ENCODE measurements at regions not wholly inside any gene's neighbourhood (a gene's known extent, or its start where the extent isn't known, plus 50 kb on each side); places are given as distances from the start of the nearest gene placed in this dataset.

- DNase-seq (ENCODE audit: low read depth) = no peak
Observed at GRCh38 chr14:101215927-101216326, 312.4 kb upstream of the RTL1 start.

- no peak for DNase-seq (ENCODE audit: low read depth)
Observed at GRCh38 chr14:101216366-101217079, 313.0 kb upstream of the RTL1 start.

- no peak for DNase-seq (ENCODE audit: low read depth)
Observed at GRCh38 chr14:101217080-101217463, 313.6 kb upstream of the RTL1 start.

GRCh38 chr14:101217616-101218371 is 314.3 kb upstream of the RTL1 start:
- DNase-seq (ENCODE audit: low read depth) = no peak

- no peak for DNase-seq (ENCODE audit: low read depth)
Observed at GRCh38 chr14:101219896-101220703, 316.6 kb upstream of the RTL1 start.

GRCh38 chr14:101220921-101221510 is 317.5 kb upstream of the RTL1 start:
- no peak for DNase-seq (ENCODE audit: low read depth)

GRCh38 chr14:101221549-101222160 is 318.1 kb upstream of the RTL1 start:
- no peak for DNase-seq (ENCODE audit: low read depth)

GRCh38 chr14:101222362-101223070 is 319.0 kb upstream of the RTL1 start:
- no peak for DNase-seq (ENCODE audit: low read depth)

- no peak for DNase-seq (ENCODE audit: low read depth)
Observed at GRCh38 chr14:101223127-101223526, 319.6 kb upstream of the RTL1 start.

GRCh38 chr14:101223561-101224162 is 320.1 kb upstream of the RTL1 start:
- no peak for DNase-seq (ENCODE audit: low read depth)

GRCh38 chr14:101224356-101225156 is 321.0 kb upstream of the RTL1 start:
- DNase-seq (ENCODE audit: low read depth) = no peak

GRCh38 chr14:101225157-101226152 is 321.9 kb upstream of the RTL1 start:
- DNase-seq (ENCODE audit: low read depth) = no peak

GRCh38 chr14:101226265-101226602 is 322.7 kb upstream of the RTL1 start:
- DNase-seq (ENCODE audit: low read depth) = no peak

- no peak for DNase-seq (ENCODE audit: low read depth)
Observed at GRCh38 chr14:101226603-101227425, 323.3 kb upstream of the RTL1 start.

- DNase-seq (ENCODE audit: low read depth) = no peak
Observed at GRCh38 chr14:101227611-101228594, 324.4 kb upstream of the RTL1 start.

GRCh38 chr14:101228949-101229541 is 325.5 kb upstream of the RTL1 start:
- no peak for DNase-seq (ENCODE audit: low read depth)

All from HS-27A (cell line).